Colon (tissue), 2 donors: ENCODE measurements at regions not wholly inside any gene's neighbourhood (a gene's known extent, or its start where the extent isn't known, plus 50 kb on each side); places are given as distances from the start of the nearest gene placed in this dataset.
A peak's percentile ranks its signal among the peaks of the same experiment; 100 is the strongest.
"Not testable (repeated sequence)": the region's sequence is repeated elsewhere in the genome, so short reads cannot be mapped to it uniquely, and the experiment has no call there.

ENCODE experiments used
- FAIRE-seq: peaks from 2 replicates; lab custom pipeline; 2012; peaks lifted over from hg19 to GRCh38; lab: Jason Lieb, UNC
- donor health status: control.
- donor health status: control.

- FAIRE-seq: peak; percentile 51
Measured at GRCh38 chr10:10716972-10717371, 300.7 kb upstream of the CELF2 start.

DNA sequence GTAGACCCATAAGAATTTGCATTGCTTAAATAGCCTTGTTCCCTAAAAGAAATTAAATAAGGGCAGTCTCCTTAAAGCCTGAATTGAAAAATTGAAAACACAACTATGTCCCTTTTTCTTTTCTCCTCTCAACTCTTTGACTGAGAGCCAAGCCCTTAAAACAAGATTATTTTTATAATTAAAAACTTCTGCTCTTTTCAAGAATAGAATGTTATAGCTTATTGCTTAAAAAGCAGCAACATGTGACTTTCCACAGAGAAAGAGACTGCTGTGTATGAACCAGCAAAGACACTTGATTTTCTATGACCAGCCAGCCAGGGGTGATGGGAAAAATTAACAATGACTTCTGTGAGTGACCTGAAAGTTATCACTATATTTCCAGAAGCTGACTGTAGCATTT is 295.2 kb upstream of the CELF2 start:
- no peak for FAIRE-seq

DNA sequence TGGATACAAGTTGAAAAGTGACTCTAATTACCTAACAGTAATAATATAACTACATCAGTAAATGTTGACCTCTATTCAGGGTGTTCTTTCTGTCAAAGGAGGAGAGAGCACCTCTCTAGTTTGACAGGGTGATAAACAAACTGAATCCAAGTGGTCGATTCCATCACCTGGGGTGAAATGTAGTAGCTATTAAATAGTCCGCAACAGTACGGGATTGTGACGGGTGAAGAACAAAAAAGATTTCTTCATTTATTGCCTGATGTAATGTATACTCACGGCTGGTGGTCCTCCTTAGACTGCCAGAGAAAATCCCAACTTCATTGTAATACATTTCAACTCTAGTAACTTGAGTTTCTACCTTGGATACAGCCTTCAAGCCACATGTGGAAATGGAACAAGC is 292.5 kb upstream of the CELF2 start:
- FAIRE-seq: no peak

GRCh38 chr10:10726101-10726500 is 291.6 kb upstream of the CELF2 start:
- no peak for FAIRE-seq

GRCh38 chr10:10727411-10727810 is 290.3 kb upstream of the CELF2 start:
- FAIRE-seq: not testable (repeated sequence)

DNA sequence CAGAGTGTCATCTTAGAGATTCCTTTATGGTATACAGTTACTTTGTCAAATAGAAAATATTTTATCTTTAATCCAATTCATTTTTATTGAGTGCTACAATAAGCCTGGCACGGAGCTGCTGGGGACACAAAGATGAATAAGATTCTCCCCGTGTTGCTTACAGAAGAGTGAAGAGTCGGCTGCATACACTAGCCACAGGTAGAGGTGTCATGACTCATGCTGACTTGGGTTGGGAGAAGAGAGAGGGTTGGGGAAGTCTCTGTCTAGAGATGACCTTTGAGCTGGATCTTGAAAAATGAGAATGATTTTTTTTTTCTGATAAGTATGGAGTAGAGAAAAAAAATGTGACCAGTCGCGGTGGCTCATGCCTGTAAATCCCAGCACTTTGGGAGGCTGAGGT is 289.9 kb upstream of the CELF2 start:
- no peak for FAIRE-seq

DNA sequence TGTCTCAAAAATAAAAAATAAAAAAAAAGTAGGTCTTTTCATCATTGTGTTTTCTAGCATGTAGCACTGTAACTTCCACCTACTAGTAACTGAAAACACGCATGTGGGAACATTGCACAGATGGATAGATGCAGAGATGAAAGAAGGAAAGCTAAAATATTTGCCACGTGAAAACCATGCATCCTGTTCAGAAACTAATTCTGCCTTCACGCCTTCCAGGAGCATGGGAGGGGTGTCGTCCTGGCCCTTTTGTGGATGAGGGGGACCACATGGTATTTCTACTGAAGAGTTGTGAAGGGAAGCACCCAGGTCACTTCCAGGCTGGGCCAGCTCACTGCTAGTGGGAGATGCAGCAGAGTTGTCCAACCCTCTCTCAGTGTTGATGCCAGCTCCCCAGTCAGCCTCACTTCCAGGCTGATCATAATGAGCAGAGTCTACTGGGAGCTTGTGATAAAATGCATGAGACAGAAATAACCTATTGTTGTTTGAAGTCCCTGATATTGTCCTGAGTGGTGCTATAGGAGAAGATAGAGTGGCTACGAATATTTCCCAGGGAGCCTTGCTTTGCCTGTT is 287.1 kb upstream of the CELF2 start:
- FAIRE-seq: no peak

- FAIRE-seq: no peak
Measured at GRCh38 chr10:10731366-10731765, 286.3 kb upstream of the CELF2 start.

GRCh38 chr10:10734356-10735064 is 283.2 kb upstream of the CELF2 start:
- no peak for FAIRE-seq

- FAIRE-seq: no peak
Measured at GRCh38 chr10:10745291-10745690, 272.4 kb upstream of the CELF2 start.

DNA sequence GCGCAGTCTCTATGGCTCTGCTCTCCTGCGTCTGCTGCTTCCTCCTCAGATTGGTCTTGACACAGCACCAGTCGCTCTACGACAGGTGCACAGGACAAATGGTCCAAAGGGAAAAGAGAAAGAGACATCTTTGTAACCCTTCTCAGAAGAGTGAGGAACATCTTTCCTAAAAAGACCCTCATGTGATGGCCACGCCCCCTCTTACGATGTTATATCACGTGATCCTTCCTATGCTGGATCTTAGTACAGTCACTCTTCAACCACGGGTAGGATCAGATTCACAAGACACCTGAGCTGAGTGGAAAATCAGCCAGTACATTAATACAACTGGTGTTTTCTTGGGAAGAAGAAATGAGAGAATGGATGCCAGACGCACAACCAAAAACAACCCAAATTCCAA is 262.2 kb upstream of the CELF2 start:
- FAIRE-seq: no peak

DNA sequence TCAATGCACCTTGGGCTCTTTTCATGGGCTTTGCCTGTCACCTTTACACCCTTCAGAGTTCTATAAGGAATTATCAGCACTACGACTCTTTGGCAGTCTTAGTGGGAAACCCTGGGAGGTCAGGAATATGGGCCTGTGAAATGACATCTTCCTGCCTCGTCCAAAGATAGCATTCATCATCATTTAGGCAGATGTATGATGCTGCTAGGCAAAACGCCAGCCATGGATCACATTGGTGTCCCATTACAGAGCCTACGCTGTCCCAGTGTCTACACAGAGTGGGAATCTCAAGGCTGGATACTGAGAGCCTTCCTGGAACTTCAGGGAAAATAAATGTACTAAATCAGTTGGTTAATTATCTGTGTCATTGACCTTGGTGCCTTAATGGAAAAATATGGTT is 259.4 kb upstream of the CELF2 start:
- FAIRE-seq: no peak

DNA sequence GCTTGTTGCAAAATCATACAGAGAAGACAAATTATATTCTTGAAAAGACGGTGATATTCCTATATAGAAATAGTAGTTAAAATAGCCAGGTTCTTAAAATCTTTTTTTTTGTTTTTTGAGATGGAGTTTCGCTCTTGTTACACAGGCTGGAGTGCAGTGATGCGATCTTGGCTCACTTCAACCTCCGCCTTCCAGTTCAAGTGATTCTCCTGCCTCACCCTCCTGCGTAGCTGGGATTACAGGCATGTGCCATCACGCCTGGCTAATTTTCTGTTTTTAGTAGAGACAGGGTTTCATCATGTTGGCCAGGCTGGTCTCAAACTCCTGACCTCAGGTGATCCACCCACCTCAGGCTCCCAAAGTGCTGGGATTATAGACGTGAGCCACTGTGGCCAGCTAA is 257.9 kb upstream of the CELF2 start:
- not testable (repeated sequence) for FAIRE-seq

DNA sequence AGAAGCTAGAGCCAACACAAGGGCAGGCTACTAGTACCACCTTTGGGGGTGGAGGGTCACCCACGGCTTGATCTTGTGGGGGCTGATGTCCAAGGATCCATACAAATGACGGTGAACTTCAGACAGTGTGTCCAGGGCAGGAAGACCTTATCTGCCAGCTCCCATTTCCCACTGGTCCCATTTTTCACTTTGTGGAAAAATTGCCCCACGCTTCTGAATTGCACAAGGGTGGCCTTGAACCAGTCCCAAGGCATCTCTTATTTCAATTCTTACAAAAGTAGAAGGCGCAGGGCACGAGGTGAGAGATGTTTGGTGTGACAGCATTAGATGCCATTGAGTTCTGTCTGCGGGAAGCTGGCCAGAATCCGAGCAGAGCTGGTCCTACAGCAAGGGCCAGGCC is 252.7 kb upstream of the CELF2 start:
- no peak for FAIRE-seq

DNA sequence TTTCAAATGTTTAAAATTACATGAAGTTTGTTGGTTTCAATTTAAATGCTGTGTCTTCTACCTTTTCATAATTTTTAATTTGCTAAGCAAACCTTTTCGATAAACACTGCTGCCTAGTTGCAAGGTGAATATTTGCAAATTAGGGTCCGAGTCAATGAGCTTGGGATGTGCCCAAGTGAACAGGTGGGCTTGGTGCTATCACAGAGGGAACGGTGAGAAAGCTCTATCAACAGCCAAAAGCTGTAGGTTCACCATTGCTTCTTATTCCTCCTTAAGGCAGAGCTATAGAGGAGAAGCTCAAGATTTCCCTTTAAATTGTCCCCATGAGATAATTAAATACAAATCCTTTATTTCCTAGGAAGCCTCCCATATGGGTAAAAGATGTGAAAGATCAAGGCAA is 245.3 kb upstream of the CELF2 start:
- FAIRE-seq: no peak

- no peak for FAIRE-seq
Measured at GRCh38 chr10:10772874-10773508, 244.7 kb upstream of the CELF2 start.

DNA sequence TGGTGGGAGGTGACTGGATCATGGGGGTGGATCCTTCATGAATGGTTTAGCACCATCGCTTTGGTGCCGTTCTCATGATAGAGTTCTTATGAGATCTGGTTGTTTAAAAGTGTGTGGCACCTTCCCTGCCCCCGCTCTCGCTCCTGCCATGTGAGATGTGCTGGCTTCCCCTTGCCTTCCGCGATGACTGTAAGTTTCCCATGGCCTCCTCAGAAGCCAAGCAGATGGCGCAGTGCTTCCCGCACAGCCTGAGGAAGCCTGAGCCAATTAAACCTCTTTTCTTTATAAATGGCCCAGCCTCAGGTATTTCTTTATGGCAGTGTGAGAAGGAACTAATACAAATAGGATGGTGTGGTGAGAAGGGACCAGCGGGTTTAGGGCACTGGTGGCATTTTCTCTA is 243.3 kb upstream of the CELF2 start:
- FAIRE-seq: no peak

- no peak for FAIRE-seq
Measured at GRCh38 chr10:10776363-10776762, 241.3 kb upstream of the CELF2 start.

- FAIRE-seq: no peak
Measured at GRCh38 chr10:10777279-10777678, 240.4 kb upstream of the CELF2 start.

GRCh38 chr10:10777723-10778122 is 239.9 kb upstream of the CELF2 start:
- FAIRE-seq: no peak

GRCh38 chr10:10778959-10779358 is 238.7 kb upstream of the CELF2 start:
- no peak for FAIRE-seq

DNA sequence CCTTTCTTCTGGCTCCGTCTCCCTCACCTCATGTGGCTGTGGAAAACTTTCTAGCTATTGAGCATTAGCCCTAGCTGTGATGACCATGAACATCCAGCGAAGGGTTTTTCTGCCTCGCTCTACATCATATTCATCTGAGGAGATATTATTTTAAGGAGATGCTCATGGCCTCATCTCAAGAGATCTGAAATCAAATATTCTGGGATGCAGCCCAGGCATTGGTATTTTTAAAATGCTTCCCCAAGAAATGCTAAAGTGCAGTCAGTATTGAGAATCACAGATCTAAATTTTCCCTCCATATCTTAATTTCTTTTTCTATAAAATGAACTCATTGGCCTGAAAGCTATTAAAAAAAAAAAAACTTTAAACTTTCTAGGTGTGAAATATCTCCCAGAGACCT is 238.2 kb upstream of the CELF2 start:
- FAIRE-seq: no peak

DNA sequence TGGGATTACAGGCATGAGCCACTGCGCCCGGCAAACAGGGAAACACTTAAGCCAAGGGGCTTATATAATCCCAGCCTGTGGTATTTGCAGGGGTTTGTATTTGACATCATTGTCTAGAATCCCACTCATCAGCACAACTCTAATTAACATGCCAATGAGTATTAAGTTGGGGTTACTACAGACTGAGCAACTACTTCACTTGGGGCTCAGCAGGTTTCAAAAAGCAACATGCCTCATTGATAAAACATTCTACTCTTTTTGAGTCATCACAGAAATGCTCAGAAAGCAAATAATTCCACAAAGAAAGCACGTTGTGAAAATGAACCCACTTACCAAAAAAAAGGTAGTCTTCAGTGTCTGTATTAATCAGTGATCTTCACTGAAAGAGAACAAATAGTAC is 236.9 kb upstream of the CELF2 start:
- FAIRE-seq: no peak

GRCh38 chr10:10782603-10783002 is 235.1 kb upstream of the CELF2 start:
- no peak for FAIRE-seq
